Fibroblast of lung (primary cell): ENCODE measurements at regions not wholly inside any gene's neighbourhood (a gene's known extent, or its start where the extent isn't known, plus 50 kb on each side); places are given as distances from the start of the nearest gene placed in this dataset.
"Not testable (repeated sequence)": the region's sequence is repeated elsewhere in the genome, so short reads cannot be mapped to it uniquely, and the experiment has no call there.

Experiments
- EZH2 ChIP-seq: IDR thresholded peaks from 2 replicates; pipeline ENCODE4 v1.5.1; 2012; ENCODE audit warnings: low read length, control low read depth, mild to moderate bottlenecking; ENCODE audit errors: missing control alignments
- TF ChIP-seq, protein P1 (sequence below), 2 donors: IDR thresholded peaks in 1 of 2; conservative IDR thresholded peaks in 1 of 2; 1 replicate in 1 of 2; 2 replicates in 1 of 2; pipeline ENCODE4 v1.5.1; 2011 to 2012; ENCODE audit warnings: low read length in 2 of 2, control low read depth in 1 of 2, inconsistent platforms in 1 of 2, low read depth in 1 of 2, mild to moderate bottlenecking in 1 of 2

DNA sequence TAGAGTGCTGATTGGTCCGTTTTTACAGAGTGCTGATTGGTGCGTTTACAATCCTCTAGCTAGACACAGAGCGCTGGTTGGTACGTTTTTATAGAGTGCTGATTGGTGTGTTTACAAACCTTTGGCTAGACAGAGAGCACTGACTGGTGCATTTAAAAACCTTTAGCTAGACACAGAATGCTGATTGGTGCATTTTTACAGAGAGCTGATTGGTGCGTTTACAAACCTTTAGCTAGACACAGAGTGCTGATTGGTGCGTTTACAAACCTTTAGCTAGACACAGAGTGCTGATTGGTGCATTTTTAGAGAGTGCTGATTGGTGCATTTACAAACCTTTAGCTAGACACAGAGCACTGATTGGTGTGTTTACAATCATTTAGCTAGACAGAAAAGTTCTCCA is 1430.9 kb upstream of the B3GALT2 start:
- TF ChIP-seq, protein P1, sequence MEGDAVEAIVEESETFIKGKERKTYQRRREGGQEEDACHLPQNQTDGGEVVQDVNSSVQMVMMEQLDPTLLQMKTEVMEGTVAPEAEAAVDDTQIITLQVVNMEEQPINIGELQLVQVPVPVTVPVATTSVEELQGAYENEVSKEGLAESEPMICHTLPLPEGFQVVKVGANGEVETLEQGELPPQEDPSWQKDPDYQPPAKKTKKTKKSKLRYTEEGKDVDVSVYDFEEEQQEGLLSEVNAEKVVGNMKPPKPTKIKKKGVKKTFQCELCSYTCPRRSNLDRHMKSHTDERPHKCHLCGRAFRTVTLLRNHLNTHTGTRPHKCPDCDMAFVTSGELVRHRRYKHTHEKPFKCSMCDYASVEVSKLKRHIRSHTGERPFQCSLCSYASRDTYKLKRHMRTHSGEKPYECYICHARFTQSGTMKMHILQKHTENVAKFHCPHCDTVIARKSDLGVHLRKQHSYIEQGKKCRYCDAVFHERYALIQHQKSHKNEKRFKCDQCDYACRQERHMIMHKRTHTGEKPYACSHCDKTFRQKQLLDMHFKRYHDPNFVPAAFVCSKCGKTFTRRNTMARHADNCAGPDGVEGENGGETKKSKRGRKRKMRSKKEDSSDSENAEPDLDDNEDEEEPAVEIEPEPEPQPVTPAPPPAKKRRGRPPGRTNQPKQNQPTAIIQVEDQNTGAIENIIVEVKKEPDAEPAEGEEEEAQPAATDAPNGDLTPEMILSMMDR (conservative IDR thresholded peaks at IDR 0.05 in 1 of 2, IDR thresholded peaks at IDR 0.05 in 1 of 2; ENCODE audit: low read depth in 1 of 2, low read length in 2 of 2) = not testable (repeated sequence)
- TF ChIP-seq EZH2 = not testable (repeated sequence)
